WI38 (cell line): ENCODE measurements at regions not wholly inside any gene's neighbourhood (a gene's known extent, or its start where the extent isn't known, plus 50 kb on each side); places are given as distances from the start of the nearest gene placed in this dataset.

Source experiments
- H3K4me3 ChIP-seq: 2 replicates; pipeline ENCODE4 v1.5.1; 2011; ENCODE audit warnings: low read depth, mild to moderate bottlenecking, control low read depth, low read length
- TF ChIP-seq, protein P1 (sequence below): IDR thresholded peaks from 2 replicates; pipeline ENCODE4 v1.5.1; 2012; ENCODE audit warnings: low read depth, mild to moderate bottlenecking, control low read depth, low read length

DNA sequence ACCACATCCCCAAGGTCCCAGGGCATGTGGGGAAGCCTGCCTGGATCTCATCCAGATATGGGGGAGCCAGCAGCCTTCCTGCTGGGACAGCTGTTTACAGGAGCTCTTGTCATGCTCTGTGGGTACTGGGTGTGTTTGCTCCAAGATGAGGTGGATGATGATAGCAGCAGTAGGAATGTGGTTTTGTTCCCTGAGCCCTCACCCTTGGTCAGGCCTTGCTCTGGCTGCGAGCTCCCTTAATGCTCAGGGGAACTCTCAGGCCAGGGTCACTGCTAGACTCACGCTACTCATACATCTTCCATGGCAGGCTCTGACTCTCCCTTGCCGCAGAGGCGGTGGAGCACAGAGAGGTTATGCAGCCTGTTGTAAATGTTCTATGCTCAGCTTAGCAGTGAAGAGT lies 990.3 kb downstream of the AACS start:
- H3K4me3 ChIP-seq = no peak overlapping the region
- TF ChIP-seq, protein P1, sequence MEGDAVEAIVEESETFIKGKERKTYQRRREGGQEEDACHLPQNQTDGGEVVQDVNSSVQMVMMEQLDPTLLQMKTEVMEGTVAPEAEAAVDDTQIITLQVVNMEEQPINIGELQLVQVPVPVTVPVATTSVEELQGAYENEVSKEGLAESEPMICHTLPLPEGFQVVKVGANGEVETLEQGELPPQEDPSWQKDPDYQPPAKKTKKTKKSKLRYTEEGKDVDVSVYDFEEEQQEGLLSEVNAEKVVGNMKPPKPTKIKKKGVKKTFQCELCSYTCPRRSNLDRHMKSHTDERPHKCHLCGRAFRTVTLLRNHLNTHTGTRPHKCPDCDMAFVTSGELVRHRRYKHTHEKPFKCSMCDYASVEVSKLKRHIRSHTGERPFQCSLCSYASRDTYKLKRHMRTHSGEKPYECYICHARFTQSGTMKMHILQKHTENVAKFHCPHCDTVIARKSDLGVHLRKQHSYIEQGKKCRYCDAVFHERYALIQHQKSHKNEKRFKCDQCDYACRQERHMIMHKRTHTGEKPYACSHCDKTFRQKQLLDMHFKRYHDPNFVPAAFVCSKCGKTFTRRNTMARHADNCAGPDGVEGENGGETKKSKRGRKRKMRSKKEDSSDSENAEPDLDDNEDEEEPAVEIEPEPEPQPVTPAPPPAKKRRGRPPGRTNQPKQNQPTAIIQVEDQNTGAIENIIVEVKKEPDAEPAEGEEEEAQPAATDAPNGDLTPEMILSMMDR = no peak

DNA sequence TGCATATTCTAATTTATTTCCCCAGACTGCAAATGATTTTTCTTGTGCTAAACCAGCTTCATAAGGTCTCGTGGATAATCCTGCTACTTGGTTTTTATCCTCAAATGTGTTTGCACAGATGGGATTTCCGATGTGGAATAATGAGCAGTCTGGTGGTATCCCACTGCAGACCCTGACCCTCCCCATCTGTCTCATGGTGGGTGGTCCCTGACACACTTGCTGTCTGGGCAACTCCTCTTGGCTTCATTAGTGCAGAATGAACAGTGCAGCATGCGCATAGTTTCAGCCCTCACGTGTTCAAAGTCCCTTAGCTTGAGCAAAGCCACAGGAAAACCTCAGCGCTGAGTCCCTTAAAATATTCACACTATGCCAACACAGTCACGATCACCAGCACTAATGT lies 996.5 kb downstream of the AACS start:
- no peak overlapping the region for H3K4me3 ChIP-seq
- TF ChIP-seq, protein P1 = no peak

DNA sequence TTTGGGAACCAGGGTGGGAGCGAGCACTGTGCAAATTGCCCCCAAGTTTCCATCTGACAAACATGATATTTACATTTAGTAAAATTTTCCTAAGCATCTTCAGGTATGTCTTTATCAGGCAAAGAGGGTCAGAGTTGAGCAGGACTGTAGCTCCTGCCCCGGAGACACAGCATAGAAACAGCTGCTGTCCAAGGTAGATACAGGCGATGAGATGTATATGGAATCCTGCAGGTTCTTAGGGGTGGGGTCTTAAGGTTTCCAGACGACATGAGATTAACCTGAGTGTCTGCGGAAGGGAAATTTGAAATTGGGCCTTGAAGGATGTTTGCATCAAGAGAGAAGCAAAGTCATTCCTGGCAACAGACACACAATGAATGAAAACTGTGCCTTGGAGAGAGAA lies 998.8 kb downstream of the AACS start:
- no peak overlapping the region for H3K4me3 ChIP-seq
- TF ChIP-seq, protein P1 = no peak

DNA sequence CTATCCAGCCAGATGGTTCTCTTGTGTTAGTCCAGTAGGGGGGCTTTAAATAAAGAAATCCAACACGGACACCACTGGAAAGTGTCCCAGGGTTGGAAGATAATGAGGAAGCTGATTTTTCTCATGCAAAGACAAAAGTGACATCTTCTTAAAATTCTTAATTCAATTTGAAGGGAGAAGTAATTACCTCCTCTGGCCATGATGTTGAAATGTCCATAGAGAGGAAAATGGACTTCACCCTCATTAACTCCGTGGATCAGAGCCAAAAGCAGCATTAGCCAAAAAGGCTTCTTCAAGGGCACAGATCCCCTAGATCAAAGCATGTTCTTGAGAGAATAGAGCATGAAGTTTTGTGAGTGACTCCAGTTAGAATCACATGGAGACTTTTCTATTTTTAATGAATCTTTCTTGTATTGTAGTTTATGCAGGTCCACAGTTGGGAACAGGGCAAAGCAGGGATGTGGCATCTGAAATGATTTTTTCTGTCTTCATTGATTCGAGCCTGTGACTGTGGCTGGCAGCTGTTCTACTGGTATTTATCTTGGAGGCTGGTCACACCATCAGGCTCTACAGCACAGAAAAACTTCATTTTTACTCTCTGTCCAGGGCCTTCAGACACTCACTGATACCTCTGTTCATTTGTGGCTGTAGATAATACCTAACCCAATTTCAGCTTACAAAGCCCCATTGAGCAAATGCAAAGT lies 1002.5 kb downstream of the AACS start:
- TF ChIP-seq, protein P1 = no peak
- no peak overlapping the region for H3K4me3 ChIP-seq

DNA sequence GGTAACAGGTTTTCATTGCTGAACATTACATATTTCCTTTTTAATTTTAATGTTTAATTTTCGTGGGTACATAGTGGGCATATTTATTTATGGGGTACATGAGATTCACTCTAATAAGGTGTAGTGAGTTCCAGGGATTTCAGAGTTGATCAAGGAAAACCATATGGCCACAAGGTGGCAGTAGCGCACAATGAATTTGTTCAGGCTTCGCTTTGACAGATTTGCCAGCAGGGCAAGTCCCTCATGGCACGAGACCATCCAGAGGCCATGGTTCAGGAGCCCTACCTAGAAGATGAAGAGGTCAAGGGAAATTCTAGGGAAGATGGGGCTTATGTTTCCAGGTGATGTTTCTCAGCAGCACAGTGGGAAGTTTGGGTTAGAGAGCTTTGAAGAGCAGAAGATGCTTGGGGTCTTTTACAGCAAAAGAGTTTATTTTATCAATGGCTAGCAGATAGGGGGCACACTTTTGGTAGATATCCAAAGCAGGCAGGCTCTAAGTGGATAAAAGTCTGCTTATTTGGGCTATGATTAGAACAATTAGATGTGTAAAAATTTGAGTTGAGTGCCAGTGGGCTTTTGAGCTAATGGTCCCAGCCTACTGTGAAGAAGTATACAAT lies 1004.4 kb downstream of the AACS start:
- no peak overlapping the region for H3K4me3 ChIP-seq
- TF ChIP-seq, protein P1 = peak; percentile 56

DNA sequence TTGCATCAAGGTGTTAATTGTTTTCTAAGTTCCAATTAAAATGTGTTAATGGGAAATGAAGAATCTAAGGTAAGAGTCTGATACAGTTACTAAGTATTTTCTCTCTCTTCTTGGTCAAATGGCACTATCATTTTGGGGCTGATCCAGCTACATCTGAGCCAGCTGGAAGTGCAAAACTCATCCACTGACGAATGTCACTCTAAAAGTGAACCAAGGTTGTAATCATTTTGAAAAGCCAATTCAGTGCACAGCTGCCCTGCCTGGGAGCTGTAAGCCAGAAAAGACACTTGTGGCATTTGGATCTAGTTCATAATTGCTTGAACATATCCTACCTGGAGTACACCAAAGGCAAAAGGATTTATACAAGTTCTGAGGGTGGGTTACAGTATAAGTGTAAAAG lies 1011.3 kb downstream of the AACS start:
- TF ChIP-seq, protein P1 = no peak
- no peak overlapping the region for H3K4me3 ChIP-seq

DNA sequence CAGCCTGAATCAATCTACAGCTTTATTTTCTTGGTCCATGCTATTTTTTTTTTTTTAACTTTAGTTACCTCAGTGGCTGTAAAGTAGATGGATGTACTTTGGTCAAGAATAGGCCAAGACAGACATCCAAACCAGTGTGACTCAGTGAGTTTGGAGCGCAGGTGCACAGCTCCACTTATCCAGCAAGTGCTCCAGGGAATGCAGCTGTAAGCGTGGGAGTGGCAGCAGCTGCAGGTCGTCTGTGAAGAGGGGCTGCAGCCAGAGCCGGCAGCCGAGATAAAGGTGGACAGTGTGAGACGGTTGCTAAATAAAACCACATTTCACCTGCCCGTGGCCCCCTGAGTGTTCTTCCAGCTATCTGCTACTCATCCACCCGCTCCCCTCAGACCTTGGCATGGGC lies 1018.7 kb downstream of the AACS start:
- TF ChIP-seq, protein P1 = no peak
- H3K4me3 ChIP-seq = no peak overlapping the region
